WERI-Rb-1 (cell line): ENCODE measurements at regions not wholly inside any gene's neighbourhood (a gene's known extent, or its start where the extent isn't known, plus 50 kb on each side); places are given as distances from the start of the nearest gene placed in this dataset.

ENCODE experiments used
- DNase-seq: peaks from one replicate; pipeline ENCODE4 v3.0.0-alpha.2; 2020
- H3K27ac ChIP-seq: fragments of 250-450 bp; sonication (Bioruptor Pico); 2 replicates; pipeline ENCODE4 v1.5.1; 2020; ENCODE audit warnings: mild to moderate bottlenecking, moderate library complexity
- H3K27me3 ChIP-seq: fragments of 250-450 bp; sonication (Bioruptor Pico); 2 replicates; pipeline ENCODE4 v1.5.1; 2021; ENCODE audit warnings: mild to moderate bottlenecking, low read depth, moderate library complexity; ENCODE audit not compliant: insufficient read depth, severe bottlenecking
- H3K36me3 ChIP-seq: fragments of 250-450 bp; sonication (Bioruptor Pico); 2 replicates; pipeline ENCODE4 v1.5.1; 2020; ENCODE audit warnings: mild to moderate bottlenecking, moderate library complexity
- H3K4me3 ChIP-seq: 2 replicates; pipeline ENCODE4 v1.5.1; 2011; ENCODE audit warnings: low read depth, mild to moderate bottlenecking, control low read depth, low read length
- H3K9me3 ChIP-seq: fragments of 250-450 bp; sonication (Bioruptor Pico); 2 replicates; pipeline ENCODE4 v1.5.1; 2021; ENCODE audit warnings: mild to moderate bottlenecking, moderate library complexity; ENCODE audit not compliant: severe bottlenecking
- CTCF ChIP-seq: IDR thresholded peaks from 2 replicates; pipeline ENCODE4 v1.5.1; 2011; ENCODE audit warnings: low read depth, mild to moderate bottlenecking, control low read depth, inconsistent platforms, low read length

GRCh38 chr7:26441611-26442277 lies 150.1 kb downstream of the SNX10 start:
- no peak for DNase-seq
- H3K27ac ChIP-seq: peak overlapping the region; percentile 73
- no peaks in the 10 kb centered on the region for H3K27me3 ChIP-seq
- H3K36me3 ChIP-seq: no peaks in the 10 kb centered on the region
- no peak overlapping the region for H3K4me3 ChIP-seq
- no peaks in the 10 kb centered on the region for H3K9me3 ChIP-seq
- TF ChIP-seq CTCF: 0 out of 2 replicates have a peak, but pooled peaks have one; percentile 10

- no peaks in the 10 kb centered on the region for H3K36me3 ChIP-seq
- no peak overlapping the region for H3K27ac ChIP-seq
- no peaks in the 10 kb centered on the region for H3K9me3 ChIP-seq
- TF ChIP-seq CTCF: no peak
- DNase-seq: no peak
- H3K27me3 ChIP-seq: no peaks in the 10 kb centered on the region
- no peak overlapping the region for H3K4me3 ChIP-seq
These were observed 151.3 kb downstream of the SNX10 start for GRCh38 chr7:26443006-26443405.

GRCh38 chr7:26443751-26444150 lies 152.1 kb downstream of the SNX10 start:
- no peak for DNase-seq
- Histone ChIP-seq H3K27ac (no peak overlapping the region), H3K4me3 (no peak overlapping the region), H3K9me3 (no peaks in the 10 kb centered on the region), H3K27me3 (no peaks in the 10 kb centered on the region), H3K36me3 (no peaks in the 10 kb centered on the region)
- TF ChIP-seq CTCF: no peak

GRCh38 chr7:26444555-26444954 lies 152.9 kb downstream of the SNX10 start:
- H3K27me3 ChIP-seq: no peaks in the 10 kb centered on the region
- H3K9me3 ChIP-seq: no peaks in the 10 kb centered on the region
- TF ChIP-seq CTCF: no peak
- H3K4me3 ChIP-seq: no peak overlapping the region
- H3K36me3 ChIP-seq: no peaks in the 10 kb centered on the region
- no peak overlapping the region for H3K27ac ChIP-seq
- no peak for DNase-seq

GRCh38 chr7:26447116-26447515 lies 155.5 kb downstream of the SNX10 start:
- no peak for TF ChIP-seq CTCF
- no peak overlapping the region for H3K4me3 ChIP-seq
- H3K9me3 ChIP-seq: no peaks in the 10 kb centered on the region
- H3K27me3 ChIP-seq: no peaks in the 10 kb centered on the region
- H3K27ac ChIP-seq: no peak overlapping the region
- no peaks in the 10 kb centered on the region for H3K36me3 ChIP-seq
- no peak for DNase-seq
